ENCODE measurements at regions not wholly inside any gene's neighbourhood (a gene's known extent, or its start where the extent isn't known, plus 50 kb on each side); places are given as distances from the start of the nearest gene placed in this dataset.

- no peak for DNase-seq
These were observed 123.8 kb upstream of the INHBA start for GRCh38 chr7:41826641-41827040.

DNA sequence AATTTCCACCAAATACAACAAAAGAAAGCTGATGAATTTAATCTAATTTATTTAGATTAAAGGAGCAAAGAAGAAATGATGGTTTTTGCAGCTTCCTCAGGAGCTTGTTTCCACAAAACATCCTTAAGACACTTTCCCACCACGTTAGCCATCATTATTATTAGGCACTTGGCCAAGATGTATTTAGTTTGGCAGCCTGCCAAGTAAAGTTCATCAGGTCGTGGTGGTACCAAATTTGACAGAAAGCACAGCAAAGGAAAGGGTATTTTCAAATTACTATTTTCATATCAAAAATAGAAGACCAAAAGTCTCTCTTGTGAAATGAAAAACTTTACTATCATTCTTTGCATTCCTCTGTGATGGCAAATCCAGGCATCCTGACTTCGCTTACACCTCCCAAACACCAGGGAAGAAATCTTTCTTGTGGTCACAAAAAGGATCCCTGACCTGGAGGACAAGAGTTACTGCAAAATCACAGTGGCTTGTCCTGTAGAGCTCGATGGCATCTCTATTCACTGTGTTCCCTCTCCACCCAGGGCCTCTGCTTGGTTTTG lies 123.1 kb upstream of the INHBA start:
- DNase-seq = no peak

- peak; percentile 90 for DNase-seq
These were observed 121.4 kb upstream of the INHBA start for GRCh38 chr7:41824284-41824683.

GRCh38 chr7:41822259-41822817 lies 119.4 kb upstream of the INHBA start:
- no peak for DNase-seq

DNA sequence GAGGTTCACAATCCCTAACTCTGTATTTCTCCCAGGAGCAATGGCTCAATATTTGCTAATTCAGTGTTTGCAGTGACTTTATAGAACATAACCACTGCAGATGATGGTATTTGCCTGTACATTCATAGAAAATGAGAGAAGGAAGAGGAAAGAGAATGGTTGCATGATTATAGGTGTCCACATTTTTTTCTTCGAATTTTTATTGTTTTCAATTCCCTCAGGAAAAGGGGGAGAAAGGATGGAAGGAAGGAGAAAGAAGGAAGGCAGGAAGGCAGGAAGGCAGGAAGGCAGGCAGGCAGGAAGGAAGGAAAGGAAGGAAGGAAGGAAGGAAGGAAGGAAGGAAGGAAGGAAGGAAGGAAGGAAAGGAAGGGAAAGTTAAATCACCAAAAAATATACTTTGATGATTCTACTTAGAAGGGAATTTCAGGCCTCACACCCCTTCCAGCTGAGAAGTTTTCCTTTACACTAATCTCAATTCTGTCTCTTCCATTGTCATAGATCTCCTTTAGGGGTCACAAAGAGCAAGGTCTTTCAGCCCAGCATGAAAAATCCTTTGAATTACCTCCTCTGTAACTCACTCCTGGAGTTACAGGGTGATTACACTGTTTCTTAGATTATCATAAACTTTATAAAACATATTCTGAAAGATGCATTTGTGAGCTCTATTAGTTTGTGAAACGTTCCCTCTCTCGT lies 118.8 kb upstream of the INHBA start:
- DNase-seq = no peak

DNA sequence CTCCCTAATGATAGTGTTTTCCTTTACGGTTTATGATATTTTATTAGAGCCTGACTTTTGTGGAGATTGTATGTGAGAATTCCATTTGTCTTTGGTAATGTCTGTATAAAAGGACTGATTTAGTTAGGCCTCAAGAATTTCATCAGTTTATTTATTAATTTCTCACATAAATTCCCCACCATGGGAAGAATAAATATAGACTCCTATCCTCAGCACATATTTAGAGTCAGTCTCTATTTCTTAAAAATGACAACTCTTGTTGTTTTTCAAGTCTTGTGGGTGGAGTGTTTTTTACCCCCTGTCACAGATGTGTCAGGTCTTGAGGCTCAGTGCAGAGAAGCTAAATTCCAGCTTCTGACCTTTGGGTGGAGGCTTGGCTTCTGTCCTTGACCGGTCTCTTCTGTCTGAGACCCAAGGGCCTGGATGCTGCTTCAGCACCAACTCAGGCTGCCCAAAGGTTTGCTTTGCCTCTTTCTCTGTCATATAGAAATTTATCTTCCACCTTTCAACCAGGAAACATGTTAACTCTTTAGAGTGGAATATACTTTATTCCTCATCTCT lies 117.3 kb upstream of the INHBA start:
- no peak for DNase-seq

DNA sequence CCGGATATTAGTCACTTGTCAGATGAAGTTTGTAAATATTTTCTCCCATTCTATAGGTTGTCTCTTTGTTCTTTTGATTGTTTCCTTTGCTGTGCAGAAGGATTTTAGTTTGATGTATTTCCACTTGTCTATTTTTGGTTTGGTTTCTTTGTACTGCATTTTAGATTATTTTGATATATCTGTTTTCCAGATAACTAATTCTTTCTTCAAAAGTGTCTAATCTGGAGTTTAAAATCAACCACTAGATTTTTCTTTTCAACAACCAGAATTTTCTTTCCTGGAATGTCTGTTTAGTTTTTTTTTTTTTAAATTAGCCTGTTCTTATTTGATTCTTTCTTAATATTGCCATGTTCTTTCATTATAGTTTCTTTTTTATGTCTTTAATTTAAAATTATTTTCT lies 116.8 kb upstream of the INHBA start:
- DNase-seq = no peak

DNA sequence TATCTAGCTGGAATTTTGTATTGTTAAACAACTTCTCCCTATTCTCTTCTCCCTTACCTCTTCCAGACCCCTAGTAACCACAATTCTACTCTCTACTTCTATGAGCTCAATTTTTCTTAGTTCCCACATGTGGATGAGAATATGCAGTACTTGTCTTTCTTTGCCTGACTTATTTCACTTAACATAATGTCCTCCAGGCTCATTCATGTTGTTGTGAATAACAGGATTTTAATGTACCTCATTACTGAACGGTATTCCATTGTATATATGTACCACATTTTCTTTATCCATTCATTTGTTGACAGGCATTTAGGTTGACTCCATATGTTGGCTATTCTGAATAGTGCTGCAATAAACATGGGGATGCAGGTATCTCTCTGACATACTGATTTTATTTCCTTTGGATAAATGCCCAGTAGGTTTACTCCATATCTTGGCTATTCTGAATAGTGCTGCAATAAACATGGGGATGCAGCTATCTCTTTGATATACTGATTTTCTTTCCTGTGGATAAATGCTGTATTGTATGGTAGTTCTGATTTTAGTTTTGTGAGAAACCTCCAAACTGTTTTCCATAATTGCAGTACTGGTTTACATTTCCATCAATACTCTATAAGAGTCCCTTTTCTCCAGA lies 116.0 kb upstream of the INHBA start:
- no peak for DNase-seq

GRCh38 chr7:41817386-41817785 lies 114.5 kb upstream of the INHBA start:
- DNase-seq = no peak

- no peak for DNase-seq
These were observed 113.2 kb upstream of the INHBA start for GRCh38 chr7:41816111-41816510.

DNA sequence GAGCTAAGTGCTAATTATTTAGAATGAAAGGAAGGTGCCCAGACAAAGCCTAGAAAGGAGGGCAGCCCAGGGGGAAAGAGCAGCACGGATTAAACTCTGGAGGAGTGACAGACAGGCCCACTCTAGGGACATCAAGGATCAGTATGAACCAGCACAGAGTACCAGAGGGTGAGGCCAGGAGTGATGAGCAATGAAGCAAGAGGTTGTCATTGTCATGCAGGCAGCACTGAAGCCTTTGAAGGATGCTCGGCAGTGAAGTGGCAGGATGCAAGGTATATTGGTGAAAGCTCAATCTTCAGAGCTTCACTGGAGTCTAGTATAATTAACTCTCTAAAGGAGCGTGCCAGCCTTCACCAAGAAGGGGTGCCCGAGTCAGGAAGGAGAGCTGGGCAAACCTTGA lies 112.0 kb upstream of the INHBA start:
- DNase-seq = no peak

DNA sequence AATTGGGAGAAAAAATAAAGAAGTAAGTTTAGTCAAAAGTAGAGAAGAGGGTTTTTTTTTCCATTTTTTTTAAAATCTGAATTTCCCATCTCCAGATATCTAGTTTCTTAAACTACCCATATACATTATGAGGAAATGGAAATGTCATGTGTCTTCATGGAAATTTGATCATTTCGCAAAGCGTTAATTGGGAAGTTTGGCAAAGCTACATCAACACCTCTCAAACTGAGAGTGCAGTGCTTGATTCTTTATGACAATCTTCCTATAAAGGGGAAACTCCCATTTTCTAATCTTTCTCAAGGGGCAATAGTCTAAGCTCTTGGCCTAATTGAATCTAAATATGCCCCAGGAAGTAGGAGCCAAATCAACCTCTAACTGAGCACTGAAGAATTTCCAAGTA lies 110.4 kb upstream of the INHBA start:
- DNase-seq = peak; percentile 98

GRCh38 chr7:41811941-41812340 lies 109.1 kb upstream of the INHBA start:
- peak; percentile 89 for DNase-seq

GRCh38 chr7:41809940-41810576 lies 107.2 kb upstream of the INHBA start:
- peak; percentile 99 for DNase-seq

DNA sequence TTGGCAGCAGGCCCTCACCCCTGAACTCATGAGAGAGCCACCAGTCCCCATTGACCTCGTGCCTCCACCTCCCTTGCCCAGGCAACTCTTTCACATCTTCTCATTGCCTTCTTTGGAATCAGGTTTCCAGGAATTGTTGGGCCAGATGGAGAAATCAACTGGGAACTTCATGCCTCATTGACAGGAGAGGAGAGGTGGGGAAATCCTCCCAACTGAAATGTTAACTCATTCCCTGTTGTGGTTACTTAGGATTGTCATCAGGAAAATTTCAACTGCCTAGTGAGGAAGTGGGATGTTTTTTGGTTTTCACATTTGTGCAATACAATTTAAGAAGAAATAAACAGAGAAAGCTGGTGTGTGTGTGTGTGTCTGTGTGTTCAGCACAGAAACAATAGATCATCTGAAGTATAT lies 106.6 kb upstream of the INHBA start:
- peak; percentile 97 for DNase-seq

GRCh38 chr7:41809116-41809515 lies 106.2 kb upstream of the INHBA start:
- peak; percentile 85 for DNase-seq

DNA sequence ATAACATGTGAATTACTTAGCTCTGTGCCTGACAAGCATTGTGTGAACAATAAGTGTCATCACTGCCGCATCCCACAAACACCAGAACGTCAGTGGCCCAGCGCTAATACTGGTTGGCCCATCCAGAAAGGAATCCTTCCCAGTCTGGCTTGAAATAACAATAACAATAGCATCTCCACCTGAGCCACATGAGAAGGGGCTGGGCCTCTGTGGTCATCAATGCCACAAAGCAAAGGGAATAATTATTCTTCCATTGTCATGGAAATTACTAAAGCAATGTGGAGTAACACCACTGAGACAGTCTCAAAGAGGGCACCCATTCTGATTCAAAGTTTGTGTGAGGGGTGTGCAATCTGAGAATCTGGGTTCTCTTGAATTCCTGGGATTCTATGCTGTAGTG lies 105.7 kb upstream of the INHBA start:
- no peak for DNase-seq

DNA sequence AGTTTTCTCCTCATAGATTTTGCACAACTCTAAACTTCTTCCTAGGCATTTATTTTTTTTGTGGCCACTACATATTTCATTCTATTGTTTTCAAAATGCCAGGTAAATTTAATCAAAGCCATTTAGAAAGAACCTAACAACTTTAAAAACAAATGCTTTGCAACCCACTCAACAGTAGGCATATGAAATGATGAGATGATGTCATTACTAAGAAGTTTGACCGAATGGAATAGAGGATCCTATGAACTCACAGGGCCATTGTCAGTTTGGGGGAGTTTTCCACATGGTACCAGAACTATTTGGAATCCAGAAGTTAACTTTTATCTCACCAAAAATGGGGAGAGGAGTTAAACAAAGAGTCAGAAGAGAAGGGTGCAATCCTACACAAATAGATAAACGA lies 100.7 kb upstream of the INHBA start:
- DNase-seq = no peak

GRCh38 chr7:41796331-41796730 lies 93.4 kb upstream of the INHBA start:
- DNase-seq = no peak

GRCh38 chr7:41795276-41795833 lies 92.5 kb upstream of the INHBA start:
- DNase-seq = no peak

DNA sequence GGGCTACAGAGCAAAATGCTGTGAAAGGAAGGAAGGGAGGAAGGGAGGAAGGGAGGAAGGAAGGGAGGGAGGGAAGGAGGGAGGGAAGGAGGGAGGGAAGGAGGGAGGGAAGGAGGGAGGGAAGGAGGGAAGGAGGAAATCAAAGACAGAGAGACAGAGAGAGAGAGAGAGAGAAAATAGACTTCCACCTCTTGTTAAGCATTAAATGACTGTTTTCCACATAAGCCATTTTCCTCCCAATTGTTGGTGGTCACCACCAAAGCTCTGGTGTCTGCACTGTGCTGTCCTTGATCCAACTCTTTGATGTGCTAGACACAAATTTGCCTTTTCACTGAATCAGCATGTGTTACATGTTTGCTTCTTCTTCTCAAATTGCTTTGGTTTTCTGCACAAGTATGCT lies 90.7 kb upstream of the INHBA start:
- no peak for DNase-seq

GRCh38 chr7:41792120-41792519 lies 89.2 kb upstream of the INHBA start:
- DNase-seq = no peak

DNA sequence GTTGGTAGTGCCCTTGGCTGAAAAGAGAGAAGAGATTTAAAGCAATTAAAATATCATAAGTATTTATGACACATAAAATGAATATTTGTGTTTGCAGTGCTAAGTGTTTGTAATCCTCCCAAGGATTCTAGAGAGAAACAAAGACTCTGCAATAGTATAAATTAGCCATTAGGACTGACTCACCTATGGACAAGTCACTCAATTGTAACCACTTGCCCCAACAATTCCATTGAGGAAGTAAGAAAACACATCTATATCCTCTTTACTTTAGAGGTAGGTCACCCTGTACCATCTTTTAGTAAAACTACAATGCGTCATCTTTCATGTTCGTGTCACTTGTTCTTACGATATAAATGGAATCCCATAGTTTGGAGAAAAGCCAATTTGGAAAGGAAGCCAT lies 85.7 kb upstream of the INHBA start:
- DNase-seq = peak; percentile 74

Measured in inflammatory macrophage treated with lipopolysaccharide for 4 hours (primary cell).